Skin of body (tissue), 1 donor: ENCODE measurements at regions not wholly inside any gene's neighbourhood (a gene's known extent, or its start where the extent isn't known, plus 50 kb on each side); places are given as distances from the start of the nearest gene placed in this dataset.

Experiments
- DNase-seq: peaks from one replicate; lab custom pipeline; 2025; lab: John Stamatoyannopoulos, UW

DNA sequence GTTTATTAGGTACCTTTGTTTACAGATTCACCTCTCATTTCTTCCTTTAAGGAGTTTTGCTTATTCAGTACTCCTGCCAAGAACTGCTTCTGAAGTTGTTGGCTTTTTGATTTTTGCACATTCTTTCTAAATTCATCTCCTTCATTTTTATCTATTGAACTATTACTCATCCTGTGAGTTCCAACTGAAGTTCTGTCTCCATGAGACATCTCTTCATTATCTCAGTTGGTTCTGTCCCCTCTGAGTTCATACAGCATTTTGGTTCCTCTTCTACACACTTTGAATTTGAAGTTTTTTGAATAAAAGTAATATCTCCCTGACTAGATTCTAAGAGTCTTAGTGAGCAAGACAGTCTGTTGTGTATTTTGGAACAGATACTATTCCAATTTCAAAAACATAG is 299.7 kb downstream of the OTOL1 start:
- no peak for DNase-seq

- DNase-seq = no peak
These were observed 300.2 kb downstream of the OTOL1 start for GRCh38 chr3:161796780-161797179.

DNA sequence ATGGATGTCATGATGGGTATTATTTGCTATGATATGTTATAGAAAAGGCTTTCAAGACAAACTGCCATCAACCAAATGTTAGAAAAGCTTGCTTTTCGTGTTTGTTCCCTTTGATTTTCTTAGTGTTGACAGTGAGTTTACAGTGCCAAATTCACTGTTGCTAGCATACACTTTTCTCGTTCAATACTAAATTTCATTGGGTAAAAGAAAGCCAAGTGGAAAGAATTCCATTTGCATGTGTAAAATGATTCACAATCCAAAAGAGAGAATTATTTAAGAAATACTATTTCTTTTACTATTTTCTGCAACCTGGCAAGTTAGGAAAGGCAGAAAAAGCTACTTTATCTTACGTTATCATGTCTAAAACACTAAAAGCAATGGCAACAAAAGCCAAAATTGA is 301.4 kb downstream of the OTOL1 start:
- no peak for DNase-seq

GRCh38 chr3:161800985-161801559 is 304.5 kb downstream of the OTOL1 start:
- no peak for DNase-seq

- DNase-seq = no peak
These were observed 321.5 kb downstream of the OTOL1 start for GRCh38 chr3:161818106-161818505.

GRCh38 chr3:161821591-161821990 is 325.0 kb downstream of the OTOL1 start:
- no peak for DNase-seq

GRCh38 chr3:161822291-161822690 is 325.7 kb downstream of the OTOL1 start:
- DNase-seq = no peak

GRCh38 chr3:161823910-161824309 is 327.3 kb downstream of the OTOL1 start:
- no peak for DNase-seq

DNA sequence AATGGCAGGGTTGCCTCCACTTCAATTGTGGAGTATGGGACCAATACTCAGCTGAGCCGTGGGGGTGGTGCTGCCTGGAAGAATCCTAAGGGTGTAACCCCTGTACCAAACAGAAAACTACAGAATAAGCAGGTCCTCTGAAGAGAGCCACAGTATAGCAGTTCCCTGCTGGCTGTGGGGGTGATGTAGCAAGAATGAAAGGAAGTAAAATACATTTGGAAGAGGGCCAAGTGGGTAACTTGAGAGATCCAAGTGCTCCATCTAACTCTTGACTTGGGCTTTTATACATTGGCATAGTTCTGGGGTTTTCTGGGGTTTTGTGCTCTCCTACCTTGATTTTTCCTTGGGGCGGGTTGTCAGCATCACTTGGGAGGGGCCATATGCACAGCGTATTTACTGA is 341.4 kb downstream of the OTOL1 start:
- DNase-seq = no peak

DNA sequence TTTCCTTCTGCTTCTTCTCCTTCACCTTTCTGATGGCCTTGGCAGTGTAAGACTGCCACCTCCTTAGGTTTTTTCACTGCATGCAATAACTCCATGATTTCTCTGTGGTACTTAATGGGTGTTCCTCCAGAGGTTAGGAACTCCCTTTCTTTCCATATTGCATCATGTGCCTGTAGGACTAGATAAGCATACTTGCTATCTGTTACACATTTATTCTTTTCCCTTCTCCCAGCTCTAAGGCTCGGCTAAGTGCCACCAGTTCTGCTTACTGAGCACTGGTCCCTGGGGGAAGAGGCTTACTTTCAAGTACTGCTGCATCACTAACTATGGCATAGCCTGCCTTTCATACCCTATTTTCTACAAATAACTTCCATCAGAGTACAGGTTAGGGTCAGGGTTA is 351.8 kb downstream of the OTOL1 start:
- no peak for DNase-seq

DNA sequence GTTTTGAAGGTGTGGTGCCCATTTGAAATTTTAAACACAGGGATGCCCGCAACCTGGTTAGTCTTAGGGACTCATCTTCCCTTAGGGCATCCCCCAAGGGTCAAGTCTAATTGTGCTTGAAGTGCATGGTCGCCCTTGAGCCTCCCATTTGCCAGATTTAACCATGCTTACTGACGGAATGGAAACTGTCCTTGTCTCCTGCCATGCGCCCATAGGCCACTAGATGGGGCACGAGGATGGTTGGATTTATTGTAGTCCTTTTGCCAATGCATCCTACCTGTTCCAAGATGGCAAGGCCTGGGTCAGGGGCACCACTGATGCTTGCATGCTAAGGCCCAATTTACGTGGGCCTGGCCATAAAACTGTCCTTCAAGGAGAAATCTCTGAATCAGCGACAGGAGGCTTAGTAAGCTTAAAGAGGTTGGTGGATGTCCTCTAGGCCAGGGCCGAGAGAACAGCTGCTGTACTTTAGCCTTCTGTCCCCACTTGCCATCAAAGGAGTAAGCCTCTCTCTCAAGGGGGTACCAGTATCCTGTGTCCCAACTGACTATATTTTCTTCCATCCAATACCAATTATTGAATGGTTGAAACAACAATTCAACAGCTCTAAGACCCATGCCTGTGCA is 355.4 kb downstream of the OTOL1 start:
- DNase-seq = peak; percentile 9

- DNase-seq = no peak
These were observed 356.1 kb downstream of the OTOL1 start for GRCh38 chr3:161852744-161853143.

GRCh38 chr3:161854232-161854771 is 357.7 kb downstream of the OTOL1 start:
- DNase-seq = no peak

DNA sequence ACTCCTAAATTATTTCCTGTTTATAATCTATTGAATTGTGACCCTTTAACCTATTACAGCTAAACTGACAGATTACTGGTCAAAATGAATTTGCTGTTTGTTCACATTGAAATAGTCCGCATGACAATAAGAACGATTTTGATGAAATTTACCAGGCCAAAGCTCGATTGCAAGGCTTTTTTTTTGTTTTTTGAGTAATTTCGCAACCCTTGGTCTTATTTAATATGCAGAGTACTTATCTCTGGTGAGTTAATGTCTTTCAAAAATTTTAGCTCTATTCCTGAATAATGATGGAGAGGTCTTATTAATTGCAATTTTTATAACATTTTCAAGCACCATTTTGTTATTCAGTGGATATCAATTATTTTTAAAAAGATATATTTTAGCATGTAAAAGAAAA is 362.4 kb downstream of the OTOL1 start:
- no peak for DNase-seq

- no peak for DNase-seq
These were observed 363.4 kb downstream of the OTOL1 start for GRCh38 chr3:161859865-161860450.

GRCh38 chr3:161863775-161864174 is 367.2 kb downstream of the OTOL1 start:
- DNase-seq = no peak

- no peak for DNase-seq
These were observed 369.6 kb downstream of the OTOL1 start for GRCh38 chr3:161866176-161866575.

- DNase-seq = no peak
These were observed 378.9 kb downstream of the OTOL1 start for GRCh38 chr3:161875483-161875882.

DNA sequence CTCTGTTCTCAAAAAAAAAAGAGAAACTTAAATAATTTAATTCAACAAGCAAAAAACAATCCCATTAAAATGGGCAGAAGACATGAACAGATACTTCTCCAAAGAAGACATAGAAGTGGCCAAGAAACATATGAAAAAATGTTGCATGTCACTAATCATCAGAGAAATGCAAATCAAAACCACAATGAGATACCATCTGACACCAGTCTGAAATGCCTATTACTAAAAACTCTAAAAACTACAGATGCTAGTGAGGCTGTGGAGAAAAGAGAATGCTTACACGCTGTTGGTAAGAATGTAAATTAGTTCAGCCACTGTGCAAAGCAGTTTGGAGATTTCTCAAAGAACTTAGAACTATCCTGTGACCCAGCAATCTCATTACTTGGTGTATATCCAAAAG is 382.9 kb downstream of the OTOL1 start:
- DNase-seq = no peak

DNA sequence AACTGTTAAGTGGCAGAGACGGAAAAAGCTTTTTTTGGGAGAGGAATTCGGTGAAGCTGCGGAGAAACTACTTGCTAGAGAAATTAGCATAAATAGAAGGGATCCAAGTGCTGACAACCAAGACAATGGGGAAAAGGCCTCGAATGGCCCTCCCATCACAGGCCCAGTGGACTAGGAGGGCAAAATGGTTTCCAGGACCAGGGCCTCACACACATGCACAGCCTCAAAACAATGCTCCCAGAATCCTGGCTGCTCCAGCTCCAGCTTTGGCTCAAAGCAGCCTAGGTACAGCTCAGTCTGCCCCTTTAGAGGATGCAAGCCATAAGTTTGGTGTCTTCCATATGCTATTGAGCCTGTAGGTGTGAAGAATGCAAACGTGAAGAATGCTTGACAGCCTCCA is 388.2 kb downstream of the OTOL1 start:
- DNase-seq = no peak

GRCh38 chr3:161890147-161890625 is 393.6 kb downstream of the OTOL1 start:
- no peak for DNase-seq

DNA sequence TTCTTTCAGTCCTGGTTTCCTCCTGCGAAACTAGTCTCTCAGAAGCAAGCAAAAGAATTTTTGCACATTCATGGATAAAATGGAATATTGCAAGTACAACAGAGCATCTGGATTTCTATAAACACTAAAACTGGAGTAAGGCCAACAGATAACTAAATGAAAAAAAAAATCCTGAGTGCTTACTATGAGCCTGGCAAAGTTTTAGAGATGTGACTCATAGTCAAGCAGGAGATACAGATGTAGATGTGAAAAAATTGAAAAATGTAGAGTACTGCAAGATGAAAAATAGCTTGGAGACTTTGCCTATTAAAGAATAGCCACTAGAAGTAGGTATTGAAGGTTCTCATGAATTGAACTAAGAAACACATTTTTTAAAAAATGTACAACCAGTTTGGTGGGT is 397.4 kb downstream of the OTOL1 start:
- DNase-seq = peak; percentile 50

DNA sequence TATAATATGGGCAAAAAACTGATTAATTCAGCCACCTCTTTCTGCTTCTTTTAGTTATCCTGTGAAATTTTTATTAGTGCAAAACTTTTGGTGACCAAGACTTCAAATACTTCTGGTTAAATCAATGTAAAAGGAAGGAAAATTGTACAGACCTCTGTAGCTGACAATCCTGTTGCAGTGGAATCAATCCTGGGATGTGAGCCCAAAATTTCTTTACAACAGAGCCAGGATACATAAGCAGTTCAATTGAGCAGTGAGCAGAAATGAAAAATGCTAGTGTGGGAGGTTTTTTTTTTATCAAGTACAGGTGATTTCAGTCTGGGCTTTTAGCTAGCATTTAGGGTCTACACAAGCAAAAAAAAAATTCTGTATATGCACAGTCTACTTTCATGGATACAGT is 398.0 kb downstream of the OTOL1 start:
- DNase-seq = no peak
